Fibroblast of villous mesenchyme (primary cell): ENCODE measurements at regions not wholly inside any gene's neighbourhood (a gene's known extent, or its start where the extent isn't known, plus 50 kb on each side); places are given as distances from the start of the nearest gene placed in this dataset.

Experiments
- DNase-seq: peaks from one replicate; pipeline ENCODE4 v3.0.0-alpha.2; 2010; ENCODE audit warnings: low read depth
- H3K4me3 ChIP-seq: 2 replicates; pipeline ENCODE4 v1.5.1; 2011; ENCODE audit warnings: low read depth, mild to moderate bottlenecking, low read length
- TF ChIP-seq, protein P1 (sequence below): IDR thresholded peaks from 2 replicates; pipeline ENCODE4 v1.5.1; 2012; ENCODE audit warnings: low read depth, mild to moderate bottlenecking, low read length; ENCODE audit not compliant: insufficient read depth

DNA sequence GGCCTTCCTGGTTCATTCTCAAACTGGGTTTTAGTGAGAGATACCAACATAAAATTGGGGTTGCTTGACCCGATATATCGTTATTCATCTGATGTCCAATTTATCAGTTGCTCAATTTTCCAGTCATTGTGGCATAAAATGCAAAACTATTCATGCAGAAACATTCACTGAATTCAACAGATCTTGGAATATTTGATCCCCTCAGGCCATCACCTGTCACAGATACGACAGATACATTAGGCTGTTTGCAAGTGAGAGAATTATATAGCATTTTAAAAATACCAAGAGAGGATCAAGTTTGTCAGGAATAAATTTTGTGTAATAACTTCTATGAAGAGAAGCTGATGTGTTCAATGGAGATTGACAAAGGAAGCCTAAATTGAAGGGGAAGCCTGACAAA lies 67.1 kb downstream of the MAP10 start:
- H3K4me3 ChIP-seq = no peak overlapping the region
- DNase-seq = no peak
- TF ChIP-seq, protein P1, sequence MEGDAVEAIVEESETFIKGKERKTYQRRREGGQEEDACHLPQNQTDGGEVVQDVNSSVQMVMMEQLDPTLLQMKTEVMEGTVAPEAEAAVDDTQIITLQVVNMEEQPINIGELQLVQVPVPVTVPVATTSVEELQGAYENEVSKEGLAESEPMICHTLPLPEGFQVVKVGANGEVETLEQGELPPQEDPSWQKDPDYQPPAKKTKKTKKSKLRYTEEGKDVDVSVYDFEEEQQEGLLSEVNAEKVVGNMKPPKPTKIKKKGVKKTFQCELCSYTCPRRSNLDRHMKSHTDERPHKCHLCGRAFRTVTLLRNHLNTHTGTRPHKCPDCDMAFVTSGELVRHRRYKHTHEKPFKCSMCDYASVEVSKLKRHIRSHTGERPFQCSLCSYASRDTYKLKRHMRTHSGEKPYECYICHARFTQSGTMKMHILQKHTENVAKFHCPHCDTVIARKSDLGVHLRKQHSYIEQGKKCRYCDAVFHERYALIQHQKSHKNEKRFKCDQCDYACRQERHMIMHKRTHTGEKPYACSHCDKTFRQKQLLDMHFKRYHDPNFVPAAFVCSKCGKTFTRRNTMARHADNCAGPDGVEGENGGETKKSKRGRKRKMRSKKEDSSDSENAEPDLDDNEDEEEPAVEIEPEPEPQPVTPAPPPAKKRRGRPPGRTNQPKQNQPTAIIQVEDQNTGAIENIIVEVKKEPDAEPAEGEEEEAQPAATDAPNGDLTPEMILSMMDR = no peak

GRCh38 chr1:232872738-232873137 lies 67.5 kb downstream of the MAP10 start:
- no peak overlapping the region for H3K4me3 ChIP-seq
- TF ChIP-seq, protein P1 = no peak
- DNase-seq = peak; percentile 34

- DNase-seq = no peak
- TF ChIP-seq, protein P1 = no peak
- no peak overlapping the region for H3K4me3 ChIP-seq
Measured at GRCh38 chr1:232873412-232873811, 68.2 kb downstream of the MAP10 start.

GRCh38 chr1:232873931-232874330 lies 68.7 kb downstream of the MAP10 start:
- no peak for DNase-seq
- TF ChIP-seq, protein P1 = no peak

GRCh38 chr1:232875536-232875935 lies 70.3 kb downstream of the MAP10 start:
- DNase-seq = no peak
- TF ChIP-seq, protein P1 = no peak
- H3K4me3 ChIP-seq = no peak overlapping the region

More at GRCh38 chr1:232873931-232874330, 68.7 kb downstream of the MAP10 start:
- no peak overlapping the region for H3K4me3 ChIP-seq

- TF ChIP-seq, protein P1 = no peak
- H3K4me3 ChIP-seq = no peak overlapping the region
- no peak for DNase-seq
Measured at GRCh38 chr1:232876506-232877364, 71.5 kb downstream of the MAP10 start.
